ENCODE measurements at regions not wholly inside any gene's neighbourhood (a gene's known extent, or its start where the extent isn't known, plus 50 kb on each side); places are given as distances from the start of the nearest gene placed in this dataset.

GRCh38 chr14:101200008-101200649, 296.6 kb upstream of the RTL1 start:
- DNase-seq, result no peak
- no peaks in the 10 kb centered on the region for H3K27me3 ChIP-seq (replicated peaks)
- no peaks in the 10 kb centered on the region for H3K36me3 ChIP-seq (replicated peaks)
- no peak overlapping the region for H3K27ac ChIP-seq
- in situ Hi-C loops (cut with HindIII; ENCODE audit: low pct_ligation_motif_present, low sequenced_read_pairs), result no loop called here
- H3K4me3 ChIP-seq (ENCODE audit: low read depth, low read length), result no peak overlapping the region
- TF ChIP-seq CTCF (IDR thresholded peaks at IDR 0.05; ENCODE audit: low read depth, low read length, missing control alignments), result no peak

GRCh38 chr14:101200650-101201516, 297.4 kb upstream of the RTL1 start:
- Histone ChIP-seq H3K27me3 (replicated peaks) (no peaks in the 10 kb centered on the region), H3K27ac (no peak overlapping the region), H3K36me3 (replicated peaks) (no peaks in the 10 kb centered on the region), H3K4me3 (ENCODE audit: low read depth, low read length) (no peak overlapping the region)
- no peak for DNase-seq
- no peak for TF ChIP-seq CTCF (IDR thresholded peaks at IDR 0.05; ENCODE audit: low read depth, low read length, missing control alignments)
- in situ Hi-C loops (cut with HindIII; ENCODE audit: low pct_ligation_motif_present, low sequenced_read_pairs), result no loop called here

- no peaks in the 10 kb centered on the region for H3K36me3 ChIP-seq (replicated peaks)
- no peak for TF ChIP-seq CTCF (IDR thresholded peaks at IDR 0.05; ENCODE audit: low read depth, low read length, missing control alignments)
- in situ Hi-C loops (cut with HindIII; ENCODE audit: low pct_ligation_motif_present, low sequenced_read_pairs), result no loop called here
- H3K27ac ChIP-seq, result no peak overlapping the region
- H3K27me3 ChIP-seq (replicated peaks), result no peaks in the 10 kb centered on the region
- no peak for DNase-seq
- H3K4me3 ChIP-seq (ENCODE audit: low read depth, low read length), result no peak overlapping the region
Measured at GRCh38 chr14:101201535-101202151, 298.1 kb upstream of the RTL1 start.

- Histone ChIP-seq H3K27ac (no peak overlapping the region), H3K27me3 (replicated peaks) (no peaks in the 10 kb centered on the region), H3K4me3 (ENCODE audit: low read depth, low read length) (no peak overlapping the region), H3K36me3 (replicated peaks) (no peaks in the 10 kb centered on the region)
- DNase-seq, result no peak
- no peak for TF ChIP-seq CTCF (IDR thresholded peaks at IDR 0.05; ENCODE audit: low read depth, low read length, missing control alignments)
- in situ Hi-C loops (cut with HindIII; ENCODE audit: low pct_ligation_motif_present, low sequenced_read_pairs), result no loop called here
Measured at GRCh38 chr14:101202627-101203404, 299.3 kb upstream of the RTL1 start.

- TF ChIP-seq CTCF (IDR thresholded peaks at IDR 0.05; ENCODE audit: low read depth, low read length, missing control alignments), result no peak
- Histone ChIP-seq H3K4me3 (ENCODE audit: low read depth, low read length) (no peak overlapping the region), H3K27me3 (replicated peaks) (no peaks in the 10 kb centered on the region), H3K27ac (no peak overlapping the region), H3K36me3 (replicated peaks) (no peaks in the 10 kb centered on the region)
- in situ Hi-C loops (cut with HindIII; ENCODE audit: low pct_ligation_motif_present, low sequenced_read_pairs), result no loop called here
- DNase-seq, result no peak
Measured at GRCh38 chr14:101206556-101206955, 303.0 kb upstream of the RTL1 start.

All from brain microvascular endothelial cell (primary cell).